GM12801 (cell line): ENCODE measurements at regions not wholly inside any gene's neighbourhood (a gene's known extent, or its start where the extent isn't known, plus 50 kb on each side); places are given as distances from the start of the nearest gene placed in this dataset.

ENCODE experiments used
- CTCF ChIP-seq: IDR thresholded peaks from one replicate; pipeline ENCODE4 v1.5.1; 2011; ENCODE audit warnings: control low read depth; ENCODE audit not compliant: insufficient read length; ENCODE audit errors: extremely low read depth

DNA sequence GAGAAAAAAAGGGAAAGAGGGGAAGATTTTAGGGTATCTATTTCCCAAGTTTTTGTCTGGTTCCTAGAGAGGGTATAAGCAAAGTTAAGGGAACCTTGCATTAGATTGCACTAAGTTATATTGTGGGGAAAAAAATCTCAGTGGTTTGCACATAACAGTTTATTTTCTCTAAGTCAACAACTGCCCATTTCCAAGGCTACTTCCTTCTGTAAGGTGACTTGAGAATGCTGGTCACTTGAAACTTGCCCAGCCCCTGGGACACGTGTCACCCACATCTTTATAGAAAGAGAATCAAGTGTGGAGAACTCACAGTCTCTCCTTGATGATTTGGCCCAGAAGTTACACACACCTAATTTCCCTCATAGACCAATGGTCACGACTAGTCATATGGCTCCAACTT, 488.6 kb upstream of the PODXL start:
- no peak for TF ChIP-seq CTCF

DNA sequence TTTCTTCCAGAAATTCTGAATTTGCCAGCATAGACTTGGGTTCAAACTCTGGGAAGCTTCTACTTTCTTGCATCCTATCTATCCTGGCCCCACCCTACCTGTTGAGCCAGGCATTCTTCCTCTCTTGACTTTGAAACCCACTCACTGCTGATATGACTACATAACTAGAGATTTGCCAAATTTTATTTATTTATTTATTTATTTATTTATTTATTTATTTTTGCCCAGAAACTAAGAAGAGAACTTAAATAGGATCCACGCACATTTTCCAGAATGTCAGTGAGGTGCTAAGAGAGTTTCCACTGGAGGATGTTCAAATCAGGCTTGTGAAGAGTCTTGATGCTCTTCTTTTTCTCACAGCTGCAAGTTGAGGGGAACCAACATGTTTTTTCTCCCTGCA, 487.8 kb upstream of the PODXL start:
- no peak for TF ChIP-seq CTCF

- TF ChIP-seq CTCF: no peak
Measured at GRCh38 chr7:132041108-132041507, 484.7 kb upstream of the PODXL start.

- no peak for TF ChIP-seq CTCF
Measured at GRCh38 chr7:132035517-132036362, 479.3 kb upstream of the PODXL start.

DNA sequence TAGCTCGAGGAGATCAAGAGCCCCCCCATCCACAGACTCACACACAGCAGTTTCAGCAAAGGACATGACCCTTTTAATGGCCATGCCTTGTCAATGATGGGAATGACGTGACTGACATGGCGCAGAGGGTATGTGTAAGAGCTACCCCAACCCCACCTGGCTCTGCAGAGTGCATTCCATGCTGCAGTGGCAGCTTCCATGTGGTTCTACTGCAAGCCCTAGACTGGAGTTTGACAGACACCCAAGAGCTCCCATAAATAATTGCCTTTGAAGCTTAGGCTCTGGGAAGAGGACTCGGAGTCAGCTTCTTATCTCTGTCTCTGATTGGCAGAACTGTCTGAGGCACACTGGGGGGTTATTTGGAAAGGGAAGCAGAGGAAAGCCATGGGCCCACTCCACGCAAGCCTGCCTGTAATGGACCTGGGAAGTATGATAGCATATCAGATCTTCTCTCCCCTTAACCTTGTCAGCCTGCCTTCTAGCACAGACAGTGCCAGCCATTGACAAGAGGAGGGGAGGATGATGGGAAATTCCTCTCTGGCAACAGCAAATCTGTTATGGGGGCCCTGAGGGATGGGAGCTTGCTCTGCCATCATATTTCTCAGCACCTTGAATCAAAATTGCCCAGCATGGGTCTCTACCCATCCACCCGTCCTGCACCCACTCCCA, 478.5 kb upstream of the PODXL start:
- no peak for TF ChIP-seq CTCF

DNA sequence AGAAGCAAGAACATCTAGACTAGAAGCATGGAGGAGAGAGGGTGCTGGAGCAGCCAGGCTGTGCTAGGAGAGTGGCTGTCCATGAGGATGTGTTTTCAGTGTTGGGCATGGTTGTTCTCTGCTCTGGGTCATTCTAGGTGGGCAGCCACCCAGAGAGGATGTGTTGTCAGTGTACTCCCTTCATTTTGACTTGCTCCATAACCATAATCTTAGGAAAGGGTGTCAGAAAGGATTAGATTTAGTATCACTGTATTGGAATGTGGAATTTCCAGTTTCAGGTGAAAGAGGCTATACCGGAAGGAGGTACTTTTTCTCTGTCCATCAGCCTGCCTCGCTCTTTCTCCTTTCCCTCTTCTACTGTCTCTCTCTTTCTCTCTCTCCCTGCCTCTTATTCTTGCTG, 474.5 kb upstream of the PODXL start:
- no peak for TF ChIP-seq CTCF

DNA sequence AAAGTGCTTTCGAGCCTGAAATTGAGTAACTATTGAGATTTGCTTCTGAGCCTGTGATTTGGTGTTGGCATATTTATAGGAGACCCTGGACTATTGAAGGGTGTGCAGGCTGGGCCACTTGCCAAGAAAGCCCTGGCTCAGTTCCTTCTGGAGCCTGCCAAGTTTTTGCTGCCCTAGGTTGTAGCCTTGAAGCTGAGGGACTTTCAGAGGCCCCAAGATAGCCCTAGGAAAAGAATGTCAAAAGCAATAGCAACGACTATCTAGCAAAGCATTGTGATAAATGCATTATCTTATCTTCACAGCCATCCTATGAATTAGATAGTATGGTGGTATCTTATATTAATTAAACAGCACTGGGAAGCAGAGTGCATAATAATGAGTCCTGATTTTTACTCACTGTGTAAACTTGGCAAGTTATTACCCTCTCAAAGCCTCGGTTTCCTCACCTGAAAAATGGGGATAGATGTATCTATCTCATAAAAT, 473.7 kb upstream of the PODXL start:
- no peak for TF ChIP-seq CTCF
